IMR-90 (cell line): ENCODE measurements at regions not wholly inside any gene's neighbourhood (a gene's known extent, or its start where the extent isn't known, plus 50 kb on each side); places are given as distances from the start of the nearest gene placed in this dataset.
"Not testable (repeated sequence)": the region's sequence is repeated elsewhere in the genome, so short reads cannot be mapped to it uniquely, and the experiment has no call there.

Experiments
- ATAC-seq: fragments of 200-7000 bp; cut with Tn5 transposase; 2 replicates; pipeline ENCODE4 v1.9.1; 2020; ENCODE audit warnings: low read depth, mild to moderate bottlenecking, moderate library complexity
- BruUV-seq: library from RNA; stranded (reverse); fragments of 400-500 nt; replicated peaks from 2 replicates; lab custom pipeline; 2021; lab: Mats Ljungman, UMichigan
- CTCF ChIA-PET: fragments of 300-600 bp; formaldehyde crosslinking; extraction: SDS; loops from one replicate; lab custom pipeline; 2021; ENCODE audit warnings: antibody characterized with exemption; lab: Yijun Ruan, JAX
- POLR2A ChIA-PET: fragments of 300-600 bp; sonication (Branson Sonifier 250); formaldehyde crosslinking; loops from one replicate; lab custom pipeline; 2022; ENCODE audit warnings: antibody characterized with exemption; ENCODE audit not compliant: unreplicated experiment; lab: Charles Lee
- DNase-seq: peaks from one replicate; pipeline ENCODE4 v3.0.0; 2013
- H2AFZ ChIP-seq: replicated peaks from 2 replicates; pipeline ENCODE3; 2013; ENCODE audit warnings: low read length, mild to moderate bottlenecking; ENCODE audit not compliant: poor library complexity
- H2AK5ac ChIP-seq: 2 replicates; pipeline ENCODE4 v1.6.1; 2013; ENCODE audit warnings: low read depth, low read length, inconsistent platforms
- H2AK9ac ChIP-seq: replicated peaks from 2 replicates; pipeline ENCODE3; 2013; ENCODE audit warnings: mild to moderate bottlenecking, low read depth, low read length, moderate library complexity; ENCODE audit not compliant: poor library complexity
- H2BK120ac ChIP-seq: 2 replicates; pipeline ENCODE4 v1.6.1; 2013; ENCODE audit warnings: low read depth, low read length, inconsistent platforms
- H2BK15ac ChIP-seq: 3 replicates; pipeline ENCODE4 v1.6.1; 2013; ENCODE audit warnings: low read depth, low read length, inconsistent platforms
- H2BK20ac ChIP-seq: 2 replicates; pipeline ENCODE4 v1.6.1; 2013; ENCODE audit warnings: low read depth, mild to moderate bottlenecking, inconsistent platforms, low read length, moderate library complexity
- H2BK5ac ChIP-seq: 2 replicates; pipeline ENCODE4 v1.6.1; 2013; ENCODE audit warnings: mild to moderate bottlenecking, low read depth, low read length, inconsistent platforms; ENCODE audit not compliant: poor library complexity, severe bottlenecking
- H3K14ac ChIP-seq: replicated peaks from 2 replicates; pipeline ENCODE4 v1.6.1; 2013; ENCODE audit warnings: low read depth, low read length, inconsistent platforms
- H3K18ac ChIP-seq: 2 replicates; pipeline ENCODE4 v1.6.1; 2013; ENCODE audit warnings: low read depth, low read length, control low read depth
- H3K23ac ChIP-seq: 2 replicates; pipeline ENCODE4 v1.6.1; 2013; ENCODE audit warnings: low read depth, low read length, inconsistent platforms
- H3K27ac ChIP-seq: 2 replicates; pipeline ENCODE4 v1.5.1; 2013; ENCODE audit warnings: mild to moderate bottlenecking, control low read depth, low read length; ENCODE audit not compliant: insufficient read depth
- H3K27me3 ChIP-seq: 2 replicates; pipeline ENCODE4 v1.6.1; 2013; ENCODE audit warnings: low read length; ENCODE audit not compliant: control insufficient read depth, insufficient read depth
- H3K36me3 ChIP-seq: 2 replicates; pipeline ENCODE4 v1.6.1; 2013; ENCODE audit warnings: low read length, mixed read lengths; ENCODE audit not compliant: control insufficient read depth, insufficient read depth
- H3K4ac ChIP-seq: 2 replicates; pipeline ENCODE4 v1.6.1; 2013; ENCODE audit warnings: low read depth, low read length, inconsistent platforms
- H3K4me1 ChIP-seq: 2 replicates; pipeline ENCODE4 v1.6.1; 2013; ENCODE audit warnings: low read length, mixed read lengths; ENCODE audit not compliant: control insufficient read depth, insufficient read depth
- H3K4me2 ChIP-seq: 2 replicates; pipeline ENCODE4 v1.6.1; 2013; ENCODE audit warnings: low read depth, mild to moderate bottlenecking, control low read depth, low read length, moderate library complexity
- H3K4me3 ChIP-seq: 2 replicates; pipeline ENCODE4 v1.5.1; 2013; ENCODE audit warnings: low read depth, mild to moderate bottlenecking, control low read depth, low read length, moderate library complexity; ENCODE audit not compliant: insufficient read depth
- H3K56ac ChIP-seq: 2 replicates; pipeline ENCODE4 v1.6.1; 2013; ENCODE audit warnings: low read length, inconsistent platforms; ENCODE audit not compliant: insufficient read depth; ENCODE audit errors: extremely low read depth
- H3K79me1 ChIP-seq, 2 experiments: 2 replicates each; pipeline ENCODE4 v1.6.1; 2013; ENCODE audit warnings: low read length in 2 of 2, inconsistent platforms in 1 of 2, low read depth in 1 of 2
- H3K9ac ChIP-seq: 2 replicates; pipeline ENCODE4 v1.6.1; 2013; ENCODE audit warnings: low read depth, low read length, control low read depth
- H3K9me1 ChIP-seq: 2 replicates; pipeline ENCODE4 v1.6.1; 2013; ENCODE audit warnings: low read length, inconsistent platforms; ENCODE audit not compliant: insufficient read depth
- H3K9me3 ChIP-seq: 2 replicates; pipeline ENCODE4 v1.6.1; 2013; ENCODE audit warnings: low read length; ENCODE audit not compliant: control insufficient read depth, insufficient read depth
- H4K20me1 ChIP-seq: 2 replicates; pipeline ENCODE4 v1.6.1; 2013; ENCODE audit warnings: low read length, inconsistent platforms; ENCODE audit not compliant: insufficient read depth
- H4K5ac ChIP-seq: 2 replicates; pipeline ENCODE4 v1.6.1; 2013; ENCODE audit warnings: mild to moderate bottlenecking, low read depth, low read length, control low read depth
- H4K8ac ChIP-seq, 2 experiments: 2 replicates each; pipeline ENCODE4 v1.6.1; 2013; ENCODE audit warnings: low read depth in 2 of 2, low read length in 2 of 2, control low read depth in 1 of 2, inconsistent platforms in 1 of 2
- H4K91ac ChIP-seq: 2 replicates; pipeline ENCODE4 v1.6.1; 2013; ENCODE audit warnings: low read depth, low read length, inconsistent platforms; ENCODE audit not compliant: insufficient read depth
- WGBS, 2 experiments: methylation state at CpG; one replicate each; pipeline versions ENCODE4 v1.1.5 to v1.1.7; 2013; ENCODE audit warnings: missing lambda C conversion rate in 2 of 2; ENCODE audit not compliant: insufficient read length in 1 of 2; ENCODE audit errors: extremely low coverage in 2 of 2; 5-methylcytosine and 5-hydroxymethylcytosine counted together
- dilution Hi-C: fragments of 300-500 bp; cut with HindIII; formaldehyde crosslinking; loops from one replicate; pipeline ENCODE4 v1.14.3; 2018; ENCODE audit warnings: low sequenced_read_pairs; ENCODE audit not compliant: unreplicated experiment
- in situ Hi-C: fragments of 300-500 bp; cut with MboI; formaldehyde crosslinking; loops from 3 replicates; pipeline ENCODE4 v1.14.3; 2019; ENCODE audit warnings: low sequenced_read_pairs, inconsistent platforms, mixed read lengths
- intact Hi-C: fragments of 100-400 bp; cut with micrococcal nuclease; formaldehyde crosslinking; loops from 2 replicates; pipeline ENCODE4 v1.10.0; 2022

DNA sequence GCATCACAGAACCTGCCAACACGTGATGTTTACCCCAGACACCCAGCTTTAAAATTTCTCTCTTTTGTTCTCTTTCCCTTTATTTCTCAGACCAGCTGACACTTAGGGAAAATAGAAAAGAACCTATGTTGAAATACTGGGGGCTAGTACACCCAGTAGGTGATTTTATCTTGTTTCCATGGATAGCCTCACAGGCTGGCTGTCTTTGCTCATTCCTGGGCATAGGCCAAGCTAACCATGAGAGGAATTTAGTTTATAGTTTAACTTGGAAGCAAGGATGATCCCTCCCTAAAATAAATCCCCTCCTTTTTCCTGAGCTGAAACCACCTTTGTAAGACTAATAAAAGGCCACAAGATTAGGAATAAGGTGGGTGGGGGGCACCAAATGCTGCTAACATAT, 362.7 kb downstream of the GJA1 start:
- ATAC-seq, H3K27ac ChIP-seq, CTCF ChIA-PET: not testable (repeated sequence)

More for the DNA sequence above, 362.7 kb downstream of the GJA1 start:
- H4K5ac ChIP-seq, result peak overlapping the region; percentile 78; the same call in 1 of the 2 replicates
- BruUV-seq, H3K23ac ChIP-seq, dilution Hi-C loops, H3K4me3 ChIP-seq, H3K79me1 ChIP-seq, H4K91ac ChIP-seq, H2AFZ ChIP-seq, H4K20me1 ChIP-seq, H3K9ac ChIP-seq, intact Hi-C loops, POLR2A ChIA-PET, H3K9me1 ChIP-seq, H3K9me3 ChIP-seq, H3K4me1 ChIP-seq, H3K56ac ChIP-seq, H2AK9ac ChIP-seq, in situ Hi-C loops, H3K27me3 ChIP-seq, H3K36me3 ChIP-seq: not testable (repeated sequence)
- 0 out of 2 replicates have a peak overlapping the region, but pooled peaks have one; percentile 43 for H2AK5ac ChIP-seq
- peak overlapping the region; percentile 65 for H2BK120ac ChIP-seq
- H2BK20ac ChIP-seq, result peak overlapping the region; percentile 82; the same call in 1 of the 2 replicates
- peak overlapping the region; percentile 55; the same call in 1 of the 2 replicates for H3K4ac ChIP-seq
- peak overlapping the region; percentile 32 to 59; a peak in 3 of 4 replicates for H4K8ac ChIP-seq
- DNase-seq, result peak; percentile 20
- WGBS, 2 experiments, result no CpG with 5 or more reads among the region's 1 CpG
- H2BK15ac ChIP-seq, result peak overlapping the region; percentile 52; the same call in 1 of the 3 replicates
- peak overlapping the region; percentile 69 for H2BK5ac ChIP-seq
- peak overlapping the region; percentile 65; the same call in 1 of the 2 replicates for H3K18ac ChIP-seq
- peak overlapping the region; percentile 46; the same call in 1 of the 2 replicates for H3K14ac ChIP-seq
- H3K4me2 ChIP-seq, result peak overlapping the region; percentile 18; the same call in 1 of the 2 replicates
